Fibroblast of lung (primary cell): ENCODE measurements at regions not wholly inside any gene's neighbourhood (a gene's known extent, or its start where the extent isn't known, plus 50 kb on each side); places are given as distances from the start of the nearest gene placed in this dataset.
A peak's percentile ranks its signal among the peaks of the same experiment; 100 is the strongest.

ENCODE experiments used
- DNase-seq, 2 donors: peaks; one replicate each; pipeline versions ENCODE4 v3.0.0 to v3.0.0-alpha.2; 2010; ENCODE audit warnings: low read depth in 2 of 2
- H2AFZ ChIP-seq: 2 replicates; pipeline ENCODE4 v1.5.1; 2012; ENCODE audit warnings: low read length, control low read depth, inconsistent platforms
- H3K27ac ChIP-seq: 2 replicates; pipeline ENCODE4 v1.5.1; 2011; ENCODE audit warnings: low read length, control low read depth; ENCODE audit not compliant: insufficient read depth
- H3K27me3 ChIP-seq: 2 replicates; pipeline ENCODE4 v1.5.1; 2011; ENCODE audit warnings: mild to moderate bottlenecking, low read length; ENCODE audit not compliant: control insufficient read depth, insufficient read depth
- H3K36me3 ChIP-seq: 2 replicates; pipeline ENCODE4 v1.5.1; 2011; ENCODE audit warnings: low read length; ENCODE audit not compliant: control insufficient read depth, insufficient read depth
- H3K4me1 ChIP-seq: 2 replicates; pipeline ENCODE4 v1.5.1; 2011; ENCODE audit warnings: low read length; ENCODE audit not compliant: control insufficient read depth, insufficient read depth; ENCODE audit errors: extremely low read depth
- H3K4me2 ChIP-seq: 2 replicates; pipeline ENCODE4 v1.5.1; 2011; ENCODE audit warnings: low read length, control low read depth; ENCODE audit not compliant: insufficient read depth; ENCODE audit errors: extremely low read depth
- H3K4me3 ChIP-seq, 4 experiments: fragments of 200-600 bp in 1 of 4; sonication (generic) in 1 of 4; replicated peaks in 1 of 4; 2 replicates each; pipeline ENCODE4 v1.5.1; 2011 to 2016; ENCODE audit warnings: low read length in 4 of 4, low read depth in 3 of 4, mild to moderate bottlenecking in 3 of 4, control low read depth in 2 of 4, inconsistent platforms in 1 of 4, mixed read lengths in 1 of 4; ENCODE audit not compliant: insufficient read depth in 1 of 4; ENCODE audit errors: control extremely low read depth in 1 of 4
- H3K79me2 ChIP-seq: 2 replicates; pipeline ENCODE4 v1.5.1; 2012; ENCODE audit warnings: mild to moderate bottlenecking, low read length, inconsistent platforms; ENCODE audit not compliant: control insufficient read depth, insufficient read depth
- H3K9ac ChIP-seq: 2 replicates; pipeline ENCODE4 v1.5.1; 2011; ENCODE audit warnings: mild to moderate bottlenecking, low read length, control low read depth; ENCODE audit not compliant: insufficient read depth
- H3K9me3 ChIP-seq: 2 replicates; pipeline ENCODE4 v1.5.1; 2012; ENCODE audit warnings: low read depth, low read length; ENCODE audit not compliant: control insufficient read depth, insufficient read depth
- H4K20me1 ChIP-seq: 2 replicates; pipeline ENCODE4 v1.5.1; 2011; ENCODE audit warnings: low read length; ENCODE audit not compliant: control insufficient read depth, insufficient read depth; ENCODE audit errors: extremely low read depth
- CTCF ChIP-seq, 2 donors: IDR thresholded peaks in 1 of 2; conservative IDR thresholded peaks in 1 of 2; 1 replicate in 1 of 2; 2 replicates in 1 of 2; pipeline ENCODE4 v1.5.1; 2011 to 2012; ENCODE audit warnings: low read length in 2 of 2, control low read depth in 1 of 2, inconsistent platforms in 1 of 2, low read depth in 1 of 2, mild to moderate bottlenecking in 1 of 2
- EZH2 ChIP-seq: IDR thresholded peaks from 2 replicates; pipeline ENCODE4 v1.5.1; 2012; ENCODE audit warnings: low read length, control low read depth, mild to moderate bottlenecking; ENCODE audit errors: missing control alignments

GRCh38 chr11:121917482-121917881 is 198.5 kb downstream of the BLID start:
- Histone ChIP-seq H3K4me3 (no peak overlapping the region), H4K20me1 (no peaks in the 10 kb centered on the region), H3K36me3 (no peaks in the 10 kb centered on the region), H3K79me2 (no peaks in the 10 kb centered on the region), H3K27ac (no peak overlapping the region), H3K9me3 (no peaks in the 10 kb centered on the region), H3K27me3 (no peaks in the 10 kb centered on the region), H3K4me2 (no peak overlapping the region), H3K9ac (no peak overlapping the region), H3K4me1 (no peaks in the 10 kb centered on the region), H2AFZ (no peak overlapping the region)
- no peak for TF ChIP-seq EZH2
- DNase-seq, result no peak

- Histone ChIP-seq H3K4me2 (no peak overlapping the region), H3K4me3 (no peak overlapping the region), H4K20me1 (no peaks in the 10 kb centered on the region), H3K4me1 (no peaks in the 10 kb centered on the region), H3K79me2 (no peaks in the 10 kb centered on the region), H2AFZ (peak overlapping the region; percentile 38), H3K27ac (no peak overlapping the region), H3K27me3 (no peaks in the 10 kb centered on the region), H3K9me3 (no peaks in the 10 kb centered on the region), H3K9ac (no peak overlapping the region), H3K36me3 (no peaks in the 10 kb centered on the region)
- no peak for TF ChIP-seq EZH2
- no peak for TF ChIP-seq CTCF (conservative IDR thresholded peaks at IDR 0.05 in 1 of 2, IDR thresholded peaks at IDR 0.05 in 1 of 2; ENCODE audit: low read depth in 1 of 2, low read length in 2 of 2)
- peak in 1 of 2 donors; percentile 33 for DNase-seq
Measured at GRCh38 chr11:121914508-121915059, 201.4 kb downstream of the BLID start.

- no peak overlapping the region for H3K27ac ChIP-seq
- H3K4me1 ChIP-seq, result no peaks in the 10 kb centered on the region
- no peaks in the 10 kb centered on the region for H3K27me3 ChIP-seq
- H3K4me2 ChIP-seq, result no peak overlapping the region
- no peaks in the 10 kb centered on the region for H3K9me3 ChIP-seq
- no peak overlapping the region for H2AFZ ChIP-seq
- H4K20me1 ChIP-seq, result no peaks in the 10 kb centered on the region
- DNase-seq, result no peak
- no peak overlapping the region for H3K9ac ChIP-seq
- H3K36me3 ChIP-seq, result no peaks in the 10 kb centered on the region
- no peak for TF ChIP-seq CTCF (conservative IDR thresholded peaks at IDR 0.05 in 1 of 2, IDR thresholded peaks at IDR 0.05 in 1 of 2; ENCODE audit: low read depth in 1 of 2, low read length in 2 of 2)
- no peak overlapping the region for H3K4me3 ChIP-seq
- no peaks in the 10 kb centered on the region for H3K79me2 ChIP-seq
Measured at GRCh38 chr11:121909596-121909995, 206.4 kb downstream of the BLID start.
